GM18868 (cell line): ENCODE measurements at regions not wholly inside any gene's neighbourhood (a gene's known extent, or its start where the extent isn't known, plus 50 kb on each side); places are given as distances from the start of the nearest gene placed in this dataset.

Experiments
- ATAC-seq: cut with Tn5 transposase; IDR thresholded peaks from one replicate; pipeline ENCODE4 v1.9.1; 2021; ENCODE audit warnings: mild to moderate bottlenecking, moderate library complexity; ENCODE audit not compliant: unreplicated experiment

GRCh38 chr5:14019768-14020290 is 75.3 kb upstream of the DNAH5 start:
- no peak for ATAC-seq

- no peak for ATAC-seq
These were observed 73.4 kb upstream of the DNAH5 start for GRCh38 chr5:14017904-14018303.

- no peak for ATAC-seq
These were observed 72.1 kb upstream of the DNAH5 start for GRCh38 chr5:14016549-14016948.

- ATAC-seq: peak; percentile 93
These were observed 66.9 kb upstream of the DNAH5 start for GRCh38 chr5:14011089-14012020.

GRCh38 chr5:14009575-14009974 is 65.1 kb upstream of the DNAH5 start:
- no peak for ATAC-seq

GRCh38 chr5:14008819-14009311 is 64.4 kb upstream of the DNAH5 start:
- ATAC-seq: no peak

- ATAC-seq: no peak
These were observed 62.5 kb upstream of the DNAH5 start for GRCh38 chr5:14006823-14007520.

GRCh38 chr5:14004598-14005394 is 60.3 kb upstream of the DNAH5 start:
- ATAC-seq: no peak

GRCh38 chr5:14003936-14004335 is 59.4 kb upstream of the DNAH5 start:
- no peak for ATAC-seq

GRCh38 chr5:14003513-14003912 is 59.0 kb upstream of the DNAH5 start:
- no peak for ATAC-seq

- ATAC-seq: no peak
These were observed 53.8 kb upstream of the DNAH5 start for GRCh38 chr5:13998254-13998653.

- ATAC-seq: no peak
These were observed 53.0 kb upstream of the DNAH5 start for GRCh38 chr5:13997514-13997913.

GRCh38 chr5:13994621-13995253 is 50.2 kb upstream of the DNAH5 start:
- no peak for ATAC-seq
